ENCODE measurements at regions not wholly inside any gene's neighbourhood (a gene's known extent, or its start where the extent isn't known, plus 50 kb on each side); places are given as distances from the start of the nearest gene placed in this dataset.
"Not testable (repeated sequence)": the region's sequence is repeated elsewhere in the genome, so short reads cannot be mapped to it uniquely, and the experiment has no call there.

GRCh38 chr13:111667757-111668156 is 347.3 kb downstream of the TEX29 start (continued):
- TF ChIP-seq ZNF281 (CRISPR knock-in tag; IDR thresholded peaks at IDR 0.05) (no peak), TCF7 (CRISPR knock-in tag; IDR thresholded peaks at IDR 0.05; ENCODE audit: low read depth) (no peak), MLX (CRISPR knock-in tag; IDR thresholded peaks at IDR 0.05) (no peak), SMAD4 (CRISPR knock-in tag; IDR thresholded peaks at IDR 0.05) (no peak), ZNF512 (CRISPR knock-in tag; IDR thresholded peaks at IDR 0.05; ENCODE audit: borderline replicate concordance) (no peak)
- TF ChIP-seq, protein P1, sequence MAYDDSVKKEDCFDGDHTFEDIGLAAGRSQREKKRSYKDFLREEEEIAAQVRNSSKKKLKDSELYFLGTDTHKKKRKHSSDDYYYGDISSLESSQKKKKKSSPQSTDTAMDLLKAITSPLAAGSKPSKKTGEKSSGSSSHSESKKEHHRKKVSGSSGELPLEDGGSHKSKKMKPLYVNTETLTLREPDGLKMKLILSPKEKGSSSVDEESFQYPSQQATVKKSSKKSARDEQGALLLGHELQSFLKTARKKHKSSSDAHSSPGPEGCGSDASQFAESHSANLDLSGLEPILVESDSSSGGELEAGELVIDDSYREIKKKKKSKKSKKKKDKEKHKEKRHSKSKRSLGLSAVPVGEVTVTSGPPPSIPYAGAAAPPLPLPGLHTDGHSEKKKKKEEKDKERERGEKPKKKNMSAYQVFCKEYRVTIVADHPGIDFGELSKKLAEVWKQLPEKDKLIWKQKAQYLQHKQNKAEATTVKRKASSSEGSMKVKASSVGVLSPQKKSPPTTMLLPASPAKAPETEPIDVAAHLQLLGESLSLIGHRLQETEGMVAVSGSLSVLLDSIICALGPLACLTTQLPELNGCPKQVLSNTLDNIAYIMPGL (CRISPR knock-in tag; IDR thresholded peaks at IDR 0.05) = no peak

- POLR2A ChIA-PET = no interaction called here
- Mint-ChIP-seq H3K9me3 (no peaks in the 10 kb centered on the region), H3K36me3 (no peaks in the 10 kb centered on the region), H3K4me3 (no peak overlapping the region), H3K27me3 (ENCODE audit: low read depth) (no peaks in the 10 kb centered on the region), H3K27ac (no peak overlapping the region), H3K4me1 (0 out of 2 replicates have a peak, but pooled peaks cover 4% of the 10 kb centered on the region)
- CTCF ChIA-PET = no interaction called here
- no peak for ATAC-seq
- no peak for DNase-seq (ENCODE audit: low spot score)
- TF ChIP-seq JUN (CRISPR knock-in tag; IDR thresholded peaks at IDR 0.05) (no peak), NR3C1 (CRISPR knock-in tag; conservative IDR thresholded peaks at IDR 0.05; ENCODE audit: low read depth) (no peak), SMAD4 (CRISPR knock-in tag; IDR thresholded peaks at IDR 0.05) (no peak), GTF2I (CRISPR knock-in tag; conservative IDR thresholded peaks at IDR 0.05) (no peak), ZSCAN18 (CRISPR knock-in tag; IDR thresholded peaks at IDR 0.05) (no peak), ATF2 (CRISPR knock-in tag; IDR thresholded peaks at IDR 0.05; ENCODE audit: borderline replicate concordance, low read depth) (no peak), SOX15 (CRISPR knock-in tag; IDR thresholded peaks at IDR 0.05) (no peak), RORB (CRISPR knock-in tag; IDR thresholded peaks at IDR 0.05) (no peak), CREB1 (CRISPR knock-in tag; IDR thresholded peaks at IDR 0.05) (no peak)
- TF ChIP-seq, protein P2, sequence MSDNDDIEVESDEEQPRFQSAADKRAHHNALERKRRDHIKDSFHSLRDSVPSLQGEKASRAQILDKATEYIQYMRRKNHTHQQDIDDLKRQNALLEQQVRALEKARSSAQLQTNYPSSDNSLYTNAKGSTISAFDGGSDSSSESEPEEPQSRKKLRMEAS (CRISPR knock-in tag; IDR thresholded peaks at IDR 0.05) = no peak
Measured at GRCh38 chr13:111668451-111668850, 348.0 kb downstream of the TEX29 start.

GRCh38 chr13:111672198-111672597 is 351.8 kb downstream of the TEX29 start:
- not testable (repeated sequence) for H3K27ac Mint-ChIP-seq

DNA sequence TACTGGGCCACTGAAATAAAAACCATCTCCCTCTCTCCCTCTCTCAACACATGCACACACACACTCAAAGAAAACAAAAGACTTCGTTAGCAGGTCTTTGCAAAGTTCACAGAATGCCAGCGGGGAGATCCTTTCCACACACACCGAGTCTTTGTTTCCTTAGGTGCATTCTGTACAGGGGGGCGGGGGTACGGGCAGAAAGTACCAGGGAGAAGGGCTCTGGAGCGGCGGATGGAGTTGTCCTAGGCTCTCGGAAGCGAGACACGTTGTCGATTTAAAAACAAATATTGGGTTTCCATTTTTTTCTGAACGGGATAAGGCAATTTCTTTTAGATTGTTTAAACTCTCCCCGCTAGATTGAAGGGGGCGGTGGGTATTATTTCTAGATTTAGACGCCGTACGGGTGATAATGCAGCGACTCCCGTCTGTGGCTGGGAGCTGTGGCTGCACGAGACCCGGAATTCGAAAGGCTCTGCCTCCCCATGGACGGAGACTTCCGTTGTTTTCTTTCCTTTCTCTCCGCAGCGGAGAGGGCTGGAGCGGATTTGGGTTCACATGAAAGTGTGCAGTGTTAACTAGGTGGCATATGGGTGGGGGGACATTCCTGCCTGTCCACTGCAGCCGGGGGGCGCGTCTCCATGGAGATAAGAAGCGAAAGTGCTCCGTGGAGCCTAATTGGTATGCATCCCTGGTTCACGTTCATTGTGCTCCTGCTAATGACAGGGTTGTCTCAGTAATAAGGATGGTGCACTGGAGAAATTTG is 357.9 kb downstream of the TEX29 start:
- H3K9me3 Mint-ChIP-seq; H3K27ac Mint-ChIP-seq; CTCF ChIA-PET; H3K4me1 Mint-ChIP-seq; H3K36me3 Mint-ChIP-seq; DNase-seq (ENCODE audit: low spot score); H3K27me3 Mint-ChIP-seq (ENCODE audit: low read depth); H3K4me3 Mint-ChIP-seq; POLR2A ChIA-PET: not testable (repeated sequence)
- peak; percentile 29; the same call in 1 of the 2 replicates for ATAC-seq

More at GRCh38 chr13:111672198-111672597, 351.8 kb downstream of the TEX29 start:
- ATAC-seq; POLR2A ChIA-PET; H3K4me3 Mint-ChIP-seq; H3K27me3 Mint-ChIP-seq (ENCODE audit: low read depth); DNase-seq (ENCODE audit: low spot score); H3K36me3 Mint-ChIP-seq; H3K4me1 Mint-ChIP-seq; H3K9me3 Mint-ChIP-seq; CTCF ChIA-PET: not testable (repeated sequence)

DNA sequence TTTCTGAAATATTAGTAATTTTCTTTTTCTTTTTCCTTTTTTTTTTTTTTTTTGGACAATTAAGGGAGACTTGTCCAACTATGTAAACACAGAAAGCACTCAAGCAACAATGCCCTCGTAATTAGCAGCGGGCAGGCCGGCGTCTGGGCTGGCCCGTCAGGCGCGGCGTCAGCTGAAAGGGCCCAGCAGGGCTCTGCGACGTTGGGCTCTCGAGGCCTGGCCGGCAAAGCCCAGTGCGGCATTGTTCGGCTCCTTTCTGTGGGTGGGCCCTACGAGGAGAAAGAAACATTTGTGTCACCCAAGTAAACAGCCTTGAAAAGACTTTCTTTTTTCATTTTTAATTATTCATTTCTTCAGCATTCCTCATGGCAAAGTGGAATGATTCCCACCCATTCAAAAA is 359.2 kb downstream of the TEX29 start:
- H3K4me3 Mint-ChIP-seq; DNase-seq (ENCODE audit: low spot score); H3K27ac Mint-ChIP-seq; H3K27me3 Mint-ChIP-seq (ENCODE audit: low read depth); H3K4me1 Mint-ChIP-seq; POLR2A ChIA-PET; H3K9me3 Mint-ChIP-seq; CTCF ChIA-PET; H3K36me3 Mint-ChIP-seq: not testable (repeated sequence)
- ATAC-seq = peak; percentile 57

All from WTC11 (cell line).